NCI-H187 (cell line): ENCODE measurements at regions not wholly inside any gene's neighbourhood (a gene's known extent, or its start where the extent isn't known, plus 50 kb on each side); places are given as distances from the start of the nearest gene placed in this dataset.

ENCODE experiments used
- DNase-seq, 2 experiments: peaks; one replicate each; lab custom pipeline; 2025; lab: John Stamatoyannopoulos, UW

DNA sequence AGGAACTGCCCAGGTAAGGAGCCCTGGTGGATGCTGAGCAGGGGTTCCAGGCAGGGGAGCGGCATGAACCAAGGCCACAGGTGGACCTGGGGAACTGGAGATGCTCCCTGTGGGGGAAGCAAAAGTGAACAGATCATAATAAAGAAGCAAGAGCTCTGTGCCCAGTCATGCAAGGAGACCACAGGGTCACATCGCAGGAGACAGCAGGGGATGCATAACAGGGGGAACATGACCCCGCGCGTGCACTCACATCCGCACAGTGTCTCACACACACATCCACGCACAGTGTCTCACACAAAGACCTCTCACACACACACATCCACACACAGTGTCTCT, 473.3 kb upstream of the HS6ST1 start:
- DNase-seq: no peak

GRCh38 chr2:128792476-128793054, 473.9 kb upstream of the HS6ST1 start:
- no peak for DNase-seq

- no peak for DNase-seq
These were observed 474.7 kb upstream of the HS6ST1 start for GRCh38 chr2:128793404-128793803.

DNA sequence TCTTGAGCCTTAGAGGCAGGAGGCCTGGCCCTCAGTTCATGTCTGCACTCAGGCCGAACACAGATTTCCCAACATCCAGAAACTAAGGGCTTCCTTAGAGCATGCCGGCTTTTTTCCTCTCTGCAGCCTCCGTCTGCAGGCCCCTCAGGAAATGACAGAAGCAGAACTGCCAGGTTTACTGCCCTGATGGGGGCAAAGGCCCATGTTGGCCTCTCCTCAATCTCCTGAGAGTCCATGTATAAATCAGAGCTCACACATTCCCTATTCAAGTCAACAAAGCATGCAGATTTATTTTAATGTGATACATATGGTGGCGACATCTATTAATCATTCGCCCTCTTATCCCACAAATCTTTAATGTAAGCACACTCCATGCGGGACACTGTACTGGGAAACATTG, 475.6 kb upstream of the HS6ST1 start:
- no peak for DNase-seq

- no peak for DNase-seq
These were observed 477.7 kb upstream of the HS6ST1 start for GRCh38 chr2:128796321-128796720.

DNA sequence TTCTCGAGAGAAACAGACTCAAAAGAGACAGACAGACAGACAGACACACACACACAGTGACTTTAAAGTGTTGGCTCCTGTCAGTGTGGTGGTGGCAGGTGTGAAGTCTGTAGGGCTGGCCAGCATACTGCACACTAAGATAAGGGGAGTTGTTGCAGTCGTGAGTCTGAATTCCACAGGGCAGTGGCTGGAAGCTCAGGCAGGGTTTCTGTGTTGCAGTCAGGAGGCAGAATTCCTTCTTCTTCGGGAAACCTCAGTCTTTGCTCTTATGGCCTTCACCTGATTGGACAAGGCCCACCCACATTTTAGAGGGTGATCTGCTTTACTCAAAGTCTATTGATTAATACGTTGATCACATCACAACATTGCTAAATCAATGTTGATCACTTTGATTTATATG, 478.4 kb upstream of the HS6ST1 start:
- DNase-seq: no peak

DNA sequence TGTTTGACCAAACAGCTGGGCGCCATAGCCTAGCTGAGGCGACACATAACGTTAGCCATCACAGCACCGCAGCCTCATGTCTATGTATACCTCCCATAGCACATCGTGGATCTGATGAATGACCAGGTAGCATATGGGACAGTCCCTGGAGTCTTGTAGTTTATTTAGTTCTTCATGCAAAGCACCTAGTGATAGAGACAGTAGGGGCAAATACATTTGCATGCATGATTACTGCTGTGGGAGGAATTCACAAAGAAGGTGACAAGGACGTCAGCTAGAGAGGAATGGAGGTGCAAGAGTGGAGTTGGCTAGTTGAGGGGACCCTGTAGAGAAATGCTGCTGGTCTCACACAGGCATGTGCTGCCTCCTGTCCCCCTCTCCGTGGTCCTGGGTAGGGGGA, 478.9 kb upstream of the HS6ST1 start:
- no peak for DNase-seq

GRCh38 chr2:128797937-128798336, 479.3 kb upstream of the HS6ST1 start:
- DNase-seq: no peak

GRCh38 chr2:128798502-128799283, 480.0 kb upstream of the HS6ST1 start:
- DNase-seq: no peak

DNA sequence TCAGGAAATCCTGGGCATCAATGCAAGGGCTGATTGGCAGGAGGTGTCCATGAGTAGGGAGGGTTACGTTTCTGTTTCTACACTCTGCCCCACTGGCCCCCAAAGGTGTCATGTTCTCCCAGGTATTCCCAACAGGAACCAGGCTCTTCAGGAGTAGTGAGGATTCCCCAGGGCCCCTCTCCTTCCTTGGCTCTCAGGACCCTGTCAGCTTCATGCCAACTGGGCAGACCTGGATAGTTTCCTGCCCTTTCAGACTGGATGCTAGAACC, 480.6 kb upstream of the HS6ST1 start:
- DNase-seq: no peak

DNA sequence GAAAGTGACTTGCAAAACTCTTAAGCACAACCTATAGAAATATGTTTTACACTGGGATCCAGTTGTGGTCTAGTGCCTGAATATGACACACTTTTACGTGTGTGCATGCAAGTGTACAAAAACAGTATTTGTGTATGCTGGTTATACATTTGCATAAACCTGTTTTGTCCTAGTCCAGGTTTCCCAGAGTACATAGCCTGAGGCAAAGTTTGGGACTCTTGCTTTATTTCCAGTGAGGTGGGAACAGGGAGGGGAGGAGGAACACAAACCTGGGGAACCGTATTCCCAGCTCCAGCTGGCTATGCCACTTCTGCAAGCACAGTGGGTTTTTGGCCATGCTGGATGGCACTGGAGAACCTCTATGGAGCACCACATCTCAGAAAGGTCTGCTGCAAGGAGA, 481.1 kb upstream of the HS6ST1 start:
- DNase-seq: no peak

GRCh38 chr2:128801576-128801975, 482.9 kb upstream of the HS6ST1 start:
- DNase-seq: no peak

- no peak for DNase-seq
These were observed 484.6 kb upstream of the HS6ST1 start for GRCh38 chr2:128803222-128803621.

DNA sequence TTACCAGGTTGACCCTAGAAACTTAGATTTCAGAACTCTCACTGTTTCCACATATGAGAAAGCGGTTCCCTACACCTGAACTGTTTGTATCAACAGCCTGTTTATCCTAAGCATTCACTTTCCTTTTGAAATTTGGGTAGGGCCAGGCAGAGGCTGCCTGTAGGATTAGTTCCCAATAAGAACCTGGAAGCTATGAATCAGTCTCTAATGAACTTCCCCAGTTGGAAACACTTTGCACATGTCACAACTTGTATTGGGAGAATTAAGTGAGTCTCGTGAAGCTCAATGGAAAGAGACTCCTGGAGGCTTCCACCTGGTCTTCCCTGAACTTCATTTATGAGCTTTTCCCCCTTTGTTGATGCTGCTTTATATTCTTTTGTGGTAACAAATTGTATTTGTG, 486.6 kb upstream of the HS6ST1 start:
- DNase-seq: no peak

DNA sequence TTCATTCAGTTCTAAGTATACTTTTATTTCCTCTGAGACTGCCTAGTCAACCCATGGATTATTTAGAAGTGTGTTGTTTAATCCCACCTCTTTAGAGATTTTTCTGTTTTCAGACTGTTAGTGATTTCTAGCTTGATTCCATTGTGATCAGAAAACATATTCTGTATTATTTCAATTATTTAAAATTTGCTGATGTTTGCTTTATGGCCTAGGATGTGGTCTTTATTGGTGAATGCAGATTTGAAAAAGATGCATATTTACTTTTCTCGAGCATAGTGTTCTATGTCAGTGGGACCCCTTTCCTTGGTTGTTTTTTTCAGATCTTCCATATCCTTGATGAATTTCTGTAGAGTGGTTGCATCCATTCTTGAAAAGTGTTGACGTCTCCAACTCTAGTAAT, 487.2 kb upstream of the HS6ST1 start:
- DNase-seq: no peak

DNA sequence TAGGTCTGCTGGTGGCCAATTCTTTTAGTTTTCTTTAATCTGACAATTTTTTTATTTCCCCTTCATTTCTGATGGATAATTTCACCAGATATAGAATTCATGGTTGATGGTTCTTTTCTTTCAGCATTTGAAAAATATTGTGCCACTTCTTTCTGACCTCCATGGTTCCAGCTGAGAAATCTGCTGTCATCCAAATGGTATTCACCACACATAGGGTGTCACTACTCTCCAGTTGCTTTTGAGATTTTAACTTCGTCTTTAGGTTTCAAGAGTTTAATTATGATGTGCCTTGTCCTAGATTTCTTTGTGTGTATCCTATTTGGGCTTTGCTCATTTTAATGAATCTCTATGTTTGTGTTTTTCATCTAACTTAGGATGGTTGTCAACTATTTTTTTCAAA, 488.6 kb upstream of the HS6ST1 start:
- no peak for DNase-seq

- DNase-seq: no peak
These were observed 490.0 kb upstream of the HS6ST1 start for GRCh38 chr2:128808462-128809258.

- no peak for DNase-seq
These were observed 490.6 kb upstream of the HS6ST1 start for GRCh38 chr2:128809259-128809636.

DNA sequence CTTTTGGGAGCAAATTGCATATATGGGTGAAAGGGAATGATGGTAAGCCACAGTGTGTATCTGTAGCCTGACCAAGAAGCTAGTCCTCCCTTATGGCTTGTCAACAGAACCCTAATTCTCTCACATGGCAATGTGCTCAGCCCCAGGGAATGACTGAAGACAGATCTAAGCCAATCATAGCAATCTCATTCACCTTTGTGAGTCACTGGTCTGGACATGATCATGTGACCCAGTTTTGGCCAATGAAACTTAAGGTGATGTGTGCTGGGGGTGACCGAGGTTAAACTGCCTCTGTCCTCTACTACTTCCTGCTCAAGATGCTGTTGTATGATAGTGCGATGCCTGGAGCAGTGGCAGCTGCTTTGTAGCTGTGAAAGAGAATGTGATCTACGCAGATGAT, 491.2 kb upstream of the HS6ST1 start:
- DNase-seq: no peak

DNA sequence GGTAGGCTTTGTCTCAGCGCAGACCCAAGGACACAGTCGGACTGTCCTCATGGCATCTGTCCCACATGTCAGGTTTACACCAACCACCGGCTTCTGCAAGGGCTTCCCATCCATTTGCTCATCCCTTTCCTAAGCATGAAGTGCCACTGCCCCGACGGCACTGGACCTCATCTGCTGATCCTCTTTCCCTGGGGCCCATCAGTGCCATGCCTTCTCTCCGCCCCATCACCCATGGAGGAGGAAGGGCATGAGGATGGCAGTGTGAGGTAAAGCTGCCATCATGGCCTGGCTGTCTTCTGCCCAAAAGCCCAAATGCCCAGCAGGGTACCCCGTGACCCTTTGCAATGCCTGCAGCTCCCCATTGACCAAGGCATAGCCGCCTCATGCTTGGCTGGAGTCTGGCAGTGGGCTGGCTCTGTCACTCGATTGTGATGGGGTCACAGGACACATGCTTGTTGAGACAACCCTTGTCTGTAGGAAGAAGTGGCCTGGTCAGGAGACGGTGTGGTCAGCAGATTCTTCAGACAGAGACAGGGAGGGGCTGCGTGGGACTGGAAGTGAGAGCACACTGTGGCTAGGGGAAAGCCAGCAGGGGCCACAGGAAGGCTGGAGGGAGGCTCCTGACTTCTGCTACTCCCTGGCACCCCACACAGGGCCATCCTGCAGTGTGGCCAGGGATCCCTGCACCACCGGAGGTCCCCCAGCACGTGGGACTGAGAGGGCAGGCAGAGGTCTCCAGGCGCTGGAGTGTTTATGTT, 493.7 kb upstream of the HS6ST1 start:
- no peak for DNase-seq

- DNase-seq: no peak
These were observed 494.8 kb upstream of the HS6ST1 start for GRCh38 chr2:128813352-128814034.

GRCh38 chr2:128815248-128815647, 496.6 kb upstream of the HS6ST1 start:
- DNase-seq: no peak
